Adrenal gland (tissue), 5 donors: ENCODE measurements at regions not wholly inside any gene's neighbourhood (a gene's known extent, or its start where the extent isn't known, plus 50 kb on each side); places are given as distances from the start of the nearest gene placed in this dataset.

Experiments
- CTCF ChIP-seq, 6 experiments: fragments of 450-650 bp in 4 of 6; fragments of 200-600 bp in 2 of 6; sonication (generic) in 1 of 6; IDR thresholded peaks; 1 replicate in 5 of 6; 2 replicates in 1 of 6; pipeline versions ENCODE4 v1.5.1 to v1.8.0; 2016 to 2021; ENCODE audit warnings: antibody characterized with exemption in 6 of 6, mild to moderate bottlenecking in 2 of 6, moderate library complexity in 1 of 6
- POLR2A ChIP-seq, 2 donors: fragments of 450-650 bp; IDR thresholded peaks; one replicate each; pipeline ENCODE4 v1.6.1; 2017; ENCODE audit warnings: antibody characterized with exemption in 2 of 2, mild to moderate bottlenecking in 2 of 2, moderate library complexity in 1 of 2
- donor health status: DM: no; HTN: no; CAD: no.

DNA sequence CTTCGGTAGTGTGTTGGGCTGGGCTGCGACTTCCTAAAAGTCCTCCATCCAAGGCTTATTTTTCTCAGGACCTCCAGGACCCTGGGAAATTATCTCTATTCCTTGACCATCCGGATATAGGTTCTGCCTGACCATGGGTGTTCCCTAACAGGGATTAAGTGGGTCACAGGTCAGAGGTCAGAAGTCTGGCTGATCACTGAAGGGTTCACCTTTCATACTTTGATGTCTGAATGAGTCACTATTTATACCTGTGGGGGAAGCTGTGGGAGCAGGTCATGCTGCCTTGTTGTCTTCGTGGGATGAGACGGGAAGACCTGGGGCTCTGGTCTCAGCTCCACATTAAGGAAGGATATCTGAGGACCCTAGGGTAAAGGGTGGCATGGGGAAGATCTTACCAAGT is 65.0 kb upstream of the ETV3 start:
- TF ChIP-seq CTCF (IDR thresholded peaks at IDR 0.05): no peak
- no peak for TF ChIP-seq POLR2A (IDR thresholded peaks at IDR 0.05)
